Astrocyte (in vitro differentiated cells and primary cell): ENCODE measurements at regions not wholly inside any gene's neighbourhood (a gene's known extent, or its start where the extent isn't known, plus 50 kb on each side); places are given as distances from the start of the nearest gene placed in this dataset.
"Not testable (repeated sequence)": the region's sequence is repeated elsewhere in the genome, so short reads cannot be mapped to it uniquely, and the experiment has no call there.

Experiments used
- CTCF ChIP-seq: IDR thresholded peaks from 2 replicates; pipeline ENCODE4 v1.5.1; 2011; ENCODE audit warnings: low read depth, mild to moderate bottlenecking, inconsistent platforms, low read length, moderate library complexity; ENCODE audit not compliant: insufficient read depth
- EZH2 ChIP-seq: IDR thresholded peaks from 2 replicates; pipeline ENCODE4 v1.6.1; 2012; ENCODE audit warnings: mild to moderate bottlenecking, low read length, inconsistent platforms; ENCODE audit not compliant: insufficient read depth

- not testable (repeated sequence) for TF ChIP-seq CTCF, EZH2
These were observed 455.9 kb upstream of the NR3C2 start for GRCh38 chr4:148898139-148898538.
